Right lobe of liver (tissue), 6 donors: ENCODE measurements at regions not wholly inside any gene's neighbourhood (a gene's known extent, or its start where the extent isn't known, plus 50 kb on each side); places are given as distances from the start of the nearest gene placed in this dataset.

Source experiments
- ATAC-seq, 4 donors: fragments of 200-7000 bp; cut with Tn5 transposase; one replicate each; pipeline ENCODE4 v1.9.1; 2020; ENCODE audit warnings: mild to moderate bottlenecking in 4 of 4, moderate library complexity in 4 of 4
- DNase-seq, 3 donors: peaks; one replicate each; pipeline ENCODE4 v3.0.0-alpha.2; 2020
- H3K27ac ChIP-seq, 3 donors: fragments of 200-600 bp; one replicate each; pipeline ENCODE4 v1.8.0; 2022
- H3K27me3 ChIP-seq, 2 donors: fragments of 200-600 bp; one replicate each; pipeline ENCODE4 v1.8.0; 2022
- H3K36me3 ChIP-seq, 4 donors: fragments of 200-600 bp; sonication (generic) in 1 of 4; one replicate each; pipeline versions ENCODE4 v1.5.1 to v1.8.0; 2017 to 2022; ENCODE audit warnings: control low read depth in 1 of 4
- H3K4me1 ChIP-seq, 4 donors: fragments of 200-600 bp; sonication (generic) in 1 of 4; one replicate each; pipeline versions ENCODE4 v1.5.1 to v1.8.0; 2017 to 2022; ENCODE audit warnings: control low read depth in 1 of 4
- H3K4me3 ChIP-seq, 3 donors: fragments of 200-600 bp; one replicate each; pipeline ENCODE4 v1.8.0; 2022
- H3K9me3 ChIP-seq, 4 donors: fragments of 200-600 bp; sonication (generic) in 1 of 4; one replicate each; pipeline versions ENCODE4 v1.5.1 to v1.8.0; 2017 to 2022; ENCODE audit warnings: control low read depth in 1 of 4
- CTCF ChIP-seq, 4 donors: fragments of 200-600 bp in 3 of 4; fragments of 450-650 bp in 1 of 4; IDR thresholded peaks; one replicate each; pipeline versions ENCODE4 v1.5.1 to v1.8.0; 2016 to 2022; ENCODE audit warnings: antibody characterized with exemption in 4 of 4, mild to moderate bottlenecking in 2 of 4
- POLR2A ChIP-seq: fragments of 450-650 bp; IDR thresholded peaks from one replicate; pipeline ENCODE4 v1.6.1; 2017; ENCODE audit warnings: antibody characterized with exemption, mild to moderate bottlenecking
- WGBS: methylation state at CpG from one replicate; pipeline ENCODE4 v1.1.6; 2018; ENCODE audit warnings: low coverage, low lambda C conversion rate; ENCODE audit not compliant: insufficient coverage; ENCODE audit errors: missing lambda C conversion rate; 5-methylcytosine and 5-hydroxymethylcytosine counted together
- intact Hi-C, 2 donors: fragments of 100-400 bp; cut with DNase I; formaldehyde crosslinking; loops; one replicate each; pipeline versions ENCODE4 v1.11.2 to v1.14.1; 2022
- donor health status: DM: no; HTN: yes; CAD: no.
- donor health status: DM: no; HTN: no; CAD: no.
- donor health status: DM: no; HTN: no; CAD: no.
- donor health status: DM: no; HTN: yes; CAD: no.
- donor health status: DM: no; HTN: yes; CAD: no.

- TF ChIP-seq CTCF (IDR thresholded peaks at IDR 0.05) (no peak), POLR2A (no peak)
- intact Hi-C loops = no loop called here
- Histone ChIP-seq H3K36me3 (no peaks in the 10 kb centered on the region), H3K27ac (no peak overlapping the region), H3K4me1 (no peaks in the 10 kb centered on the region), H3K27me3 (no peaks in the 10 kb centered on the region), H3K4me3 (no peak overlapping the region), H3K9me3 (no peaks in the 10 kb centered on the region)
- no peak for DNase-seq
- 13% methylated on average over 1 of the region's 1 CpG for WGBS
- ATAC-seq = no peak
Measured at GRCh38 chr3:59277816-59278215, 228.0 kb upstream of the CFAP20DC start.

- intact Hi-C loops = no loop called here
- ATAC-seq (no peak), DNase-seq (no peak)
- WGBS = 47% methylated on average over 4 of the region's 4 CpGs
- no peaks in the 10 kb centered on the region for H3K9me3 ChIP-seq
- H3K27me3 ChIP-seq = no peaks in the 10 kb centered on the region
- H3K36me3 ChIP-seq = no peaks in the 10 kb centered on the region
- H3K27ac ChIP-seq = no peak overlapping the region
- H3K4me1 ChIP-seq = no peaks in the 10 kb centered on the region
- no peak overlapping the region for H3K4me3 ChIP-seq
- no peak for TF ChIP-seq POLR2A
- no peak for TF ChIP-seq CTCF (IDR thresholded peaks at IDR 0.05)
Measured at GRCh38 chr3:59277201-59277600, 227.4 kb upstream of the CFAP20DC start.

GRCh38 chr3:59273976-59274375, 224.2 kb upstream of the CFAP20DC start:
- WGBS = 42% methylated on average over 2 of the region's 2 CpGs
- Histone ChIP-seq H3K27me3 (no peaks in the 10 kb centered on the region), H3K4me3 (no peak overlapping the region), H3K27ac (no peak overlapping the region), H3K4me1 (no peaks in the 10 kb centered on the region), H3K9me3 (no peaks in the 10 kb centered on the region), H3K36me3 (no peaks in the 10 kb centered on the region)
- intact Hi-C loops = no loop called here
- no peak for ATAC-seq
- no peak for DNase-seq
- TF ChIP-seq CTCF (IDR thresholded peaks at IDR 0.05) (no peak), POLR2A (no peak)

- Histone ChIP-seq H3K27me3 (no peaks in the 10 kb centered on the region), H3K4me3 (no peak overlapping the region), H3K4me1 (no peaks in the 10 kb centered on the region), H3K27ac (no peak overlapping the region), H3K9me3 (no peaks in the 10 kb centered on the region), H3K36me3 (no peaks in the 10 kb centered on the region)
- DNase-seq (no peak), ATAC-seq (no peak)
- 49% methylated on average over 2 of the region's 2 CpGs for WGBS
- TF ChIP-seq POLR2A = no peak
- TF ChIP-seq CTCF (IDR thresholded peaks at IDR 0.05) = no peak
- intact Hi-C loops = no loop called here
Measured at GRCh38 chr3:59271971-59272370, 222.1 kb upstream of the CFAP20DC start.

GRCh38 chr3:59270921-59271320, 221.1 kb upstream of the CFAP20DC start:
- H3K36me3 ChIP-seq = no peaks in the 10 kb centered on the region
- no peak for ATAC-seq
- no peaks in the 10 kb centered on the region for H3K4me1 ChIP-seq

More at GRCh38 chr3:59270921-59271320, 221.1 kb upstream of the CFAP20DC start:
- Histone ChIP-seq H3K4me3 (no peak overlapping the region), H3K27me3 (no peaks in the 10 kb centered on the region), H3K27ac (no peak overlapping the region), H3K9me3 (no peaks in the 10 kb centered on the region)
- TF ChIP-seq POLR2A (no peak), CTCF (IDR thresholded peaks at IDR 0.05) (no peak)
- no peak for DNase-seq
- WGBS = 79% methylated on average over 4 of the region's 4 CpGs
- intact Hi-C loops = no loop called here
